HG03135 (cell line): ENCODE measurements at regions not wholly inside any gene's neighbourhood (a gene's known extent, or its start where the extent isn't known, plus 50 kb on each side); places are given as distances from the start of the nearest gene placed in this dataset.
"Not testable (repeated sequence)": the region's sequence is repeated elsewhere in the genome, so short reads cannot be mapped to it uniquely, and the experiment has no call there.

ENCODE experiments used
- ATAC-seq: cut with Tn5 transposase; IDR thresholded peaks from one replicate; pipeline ENCODE4 v1.9.1; 2021; ENCODE audit warnings: mild to moderate bottlenecking, moderate library complexity; ENCODE audit not compliant: unreplicated experiment

DNA sequence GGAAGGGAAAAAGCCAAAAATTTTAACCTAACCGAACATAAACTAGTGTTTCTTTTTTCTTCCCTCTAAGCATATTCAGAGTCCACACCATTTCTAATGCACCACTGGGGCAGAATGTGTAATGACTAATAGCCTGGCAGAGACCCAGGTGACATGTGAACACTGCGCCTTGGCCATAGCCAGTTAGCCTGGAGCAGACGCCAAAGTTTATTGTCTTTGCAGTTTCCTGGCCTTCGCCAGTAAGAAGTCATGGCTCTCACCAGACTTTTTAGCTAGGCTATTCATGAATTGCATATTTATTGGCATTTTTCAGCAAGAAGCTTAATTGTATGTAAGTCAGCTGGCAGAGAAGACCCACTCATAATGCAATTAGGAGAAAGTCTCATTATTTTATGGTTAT is 182.8 kb upstream of the SLC27A6 start:
- ATAC-seq: no peak

DNA sequence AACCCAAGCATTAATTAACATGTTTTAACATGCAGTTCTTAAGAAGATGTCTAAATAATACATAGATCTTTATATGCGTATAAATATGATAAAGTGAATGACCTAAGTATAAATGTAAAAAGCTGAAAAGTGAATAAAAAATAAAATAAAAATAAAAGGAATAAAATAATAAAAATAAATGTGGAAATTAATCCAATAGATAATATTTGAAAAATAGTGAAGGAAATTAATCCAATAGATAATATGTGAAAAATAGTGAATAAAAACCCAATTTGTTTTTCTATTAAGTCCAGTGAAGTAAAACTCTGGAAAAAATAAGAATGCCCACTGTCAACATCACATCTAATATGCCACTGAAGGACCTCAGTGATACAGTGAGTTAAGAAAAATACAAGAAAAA is 180.6 kb upstream of the SLC27A6 start:
- ATAC-seq: no peak

DNA sequence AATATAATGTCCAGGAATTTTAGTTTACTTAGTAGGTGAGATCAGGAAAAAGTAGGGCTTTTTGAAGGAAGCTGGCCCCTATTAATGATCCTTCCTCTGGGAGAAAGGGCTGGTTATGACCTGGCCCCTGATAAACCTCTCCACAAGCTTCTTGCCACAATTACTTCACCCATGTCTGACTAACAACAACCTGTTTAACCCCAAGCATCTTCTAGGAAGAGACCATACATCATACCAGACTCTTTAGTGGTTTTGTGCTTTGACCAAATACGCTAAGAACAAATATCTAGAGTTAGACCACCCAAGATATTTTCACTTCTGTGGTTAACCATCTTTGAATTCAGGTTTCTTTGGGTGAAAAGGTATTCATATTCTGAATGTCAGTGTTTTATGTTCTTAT is 174.0 kb upstream of the SLC27A6 start:
- ATAC-seq: no peak

DNA sequence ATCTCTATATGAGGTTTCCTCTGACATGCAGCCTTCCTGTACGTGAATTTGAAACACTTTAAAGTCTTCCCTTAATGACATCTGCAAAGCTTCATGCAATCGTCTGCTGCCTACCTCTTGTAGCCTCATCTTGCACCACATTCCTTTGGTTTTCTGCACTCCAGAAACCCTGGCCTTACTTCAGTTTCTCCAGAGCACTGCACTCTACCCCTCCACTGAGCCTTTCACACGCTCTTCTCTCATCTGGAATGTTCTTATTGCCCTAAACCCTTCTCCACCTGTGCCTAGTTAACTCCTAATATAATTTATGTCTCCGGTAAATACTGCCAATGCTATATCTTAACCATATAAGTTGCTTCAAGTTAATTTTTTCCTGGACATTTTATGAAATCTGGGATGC is 168.8 kb upstream of the SLC27A6 start:
- no peak for ATAC-seq

DNA sequence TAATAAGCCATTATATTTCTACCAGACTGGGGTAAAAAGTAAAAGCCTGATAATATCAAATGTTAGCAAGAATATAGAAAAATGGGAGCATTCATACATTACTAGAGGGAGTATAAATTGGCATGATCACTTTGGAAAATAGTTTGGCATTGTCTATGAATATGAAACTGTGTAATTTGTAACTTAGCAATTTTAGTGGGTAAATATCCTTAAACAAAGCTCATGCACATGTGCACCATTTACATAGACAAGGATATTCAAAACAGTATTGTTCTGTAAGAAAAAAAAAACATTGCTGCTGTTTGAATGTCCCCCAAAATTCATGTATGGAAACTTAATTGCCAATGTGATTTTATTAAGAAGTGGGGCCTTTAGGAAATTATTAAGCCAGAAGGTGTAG is 166.4 kb upstream of the SLC27A6 start:
- ATAC-seq: no peak

DNA sequence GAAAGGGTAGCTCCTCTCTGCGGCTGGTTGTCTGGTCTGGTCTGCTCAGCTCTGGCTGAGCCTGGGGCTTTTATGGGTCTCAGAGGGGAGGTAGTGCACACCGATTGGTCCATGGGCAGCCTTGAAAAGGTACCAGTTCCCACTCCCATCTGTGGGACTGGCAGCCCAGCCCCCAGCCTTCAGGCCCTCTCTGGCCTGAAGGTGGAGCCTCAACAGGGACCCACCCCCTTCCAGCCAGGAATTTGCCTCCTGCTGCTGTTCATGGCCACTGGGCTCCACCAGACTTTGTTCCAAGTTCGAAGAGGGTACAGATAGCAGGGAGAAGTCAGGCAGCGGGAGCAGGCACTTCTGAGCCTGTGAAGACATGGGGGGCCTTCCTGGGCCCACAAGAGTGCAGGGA is 165.3 kb upstream of the SLC27A6 start:
- ATAC-seq: no peak

DNA sequence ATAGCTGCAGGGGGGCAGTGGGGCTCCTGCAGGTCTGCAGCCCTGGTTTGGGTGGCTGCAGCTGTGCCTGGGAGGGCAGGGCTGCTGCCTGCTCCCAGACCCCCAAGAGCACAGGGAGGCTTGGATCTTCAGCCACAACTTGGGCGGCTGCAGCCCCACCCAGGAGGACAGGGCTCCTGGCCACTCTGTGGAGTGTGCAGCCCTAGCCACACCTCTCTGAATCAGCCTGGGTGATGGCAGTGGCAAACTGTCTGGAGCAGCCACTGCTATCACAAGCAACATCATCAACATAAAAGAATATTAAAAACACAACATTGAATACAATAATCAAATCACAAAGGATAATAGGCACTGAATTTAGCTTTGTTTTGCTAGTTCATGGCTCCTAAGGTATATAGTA is 164.9 kb upstream of the SLC27A6 start:
- ATAC-seq: no peak

DNA sequence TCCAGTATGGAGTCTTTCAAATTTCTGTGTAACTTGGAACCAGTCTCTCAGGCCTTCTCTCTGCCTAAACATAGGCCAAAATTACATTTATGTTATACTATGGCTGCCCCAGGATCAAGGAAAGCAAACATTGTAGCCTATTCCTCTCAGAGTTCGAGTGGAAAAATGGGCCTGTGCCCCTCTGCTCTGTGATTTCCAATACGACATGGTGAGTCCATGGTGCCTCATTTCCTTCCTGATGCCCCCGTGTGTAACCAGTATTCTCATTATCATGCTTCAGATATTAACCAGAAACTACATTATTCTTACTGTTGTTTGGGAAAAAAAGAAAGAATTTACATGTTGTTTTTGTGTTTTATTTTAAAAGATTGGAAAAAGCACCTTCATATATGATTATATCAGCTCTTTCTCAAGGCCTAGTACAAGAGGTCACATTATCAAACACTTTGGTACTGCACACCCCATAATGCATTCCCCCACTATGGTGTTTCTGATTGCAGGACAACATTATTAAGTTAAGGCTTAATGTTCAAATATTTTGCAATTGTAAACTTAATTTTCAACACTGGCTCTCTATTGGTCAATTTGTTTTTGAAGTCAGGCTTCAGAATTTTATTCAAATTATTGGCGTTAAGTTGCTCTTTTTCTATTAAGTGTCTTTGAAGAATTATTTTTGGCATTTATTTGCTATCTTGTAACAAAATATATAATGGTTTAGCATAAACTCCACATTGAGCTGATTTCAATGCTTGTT is 151.8 kb upstream of the SLC27A6 start:
- no peak for ATAC-seq

DNA sequence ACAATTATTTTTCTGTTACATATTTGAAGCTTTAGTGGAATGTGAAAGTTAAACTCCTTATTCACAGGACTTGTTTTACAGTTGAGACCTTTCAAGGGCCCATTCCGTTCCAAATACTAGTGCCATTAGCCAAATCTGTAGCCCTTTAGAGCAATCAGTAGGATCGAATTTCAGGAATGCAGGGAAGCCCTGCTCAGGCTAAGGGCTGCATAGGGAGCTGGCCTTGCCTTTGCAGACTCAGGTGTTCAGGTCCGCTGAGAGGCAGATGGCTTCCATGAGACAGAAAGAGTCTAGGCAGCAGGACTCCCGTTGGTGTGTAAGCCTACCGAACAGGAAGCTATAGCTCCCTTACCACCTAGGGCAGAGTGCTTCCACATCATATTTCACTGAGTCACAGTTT is 150.1 kb upstream of the SLC27A6 start:
- no peak for ATAC-seq

DNA sequence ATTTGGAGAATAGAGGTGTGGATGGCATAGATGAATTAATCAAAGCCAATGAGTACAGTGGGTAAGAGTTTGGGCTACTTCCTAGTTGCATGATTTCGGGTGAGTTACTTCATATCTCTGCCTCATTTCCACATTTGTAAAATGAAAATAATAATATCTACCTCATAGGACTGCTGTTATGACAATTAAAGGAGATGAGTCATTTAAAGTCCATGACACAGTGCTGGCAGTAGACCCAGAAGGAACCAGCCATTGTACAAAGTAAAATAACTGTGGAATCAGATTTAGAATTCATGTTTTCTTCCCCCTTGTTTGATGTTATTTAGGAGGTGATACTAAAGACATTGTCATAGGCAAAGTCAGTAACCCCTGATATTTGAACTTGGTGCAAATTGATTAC is 139.5 kb upstream of the SLC27A6 start:
- no peak for ATAC-seq

DNA sequence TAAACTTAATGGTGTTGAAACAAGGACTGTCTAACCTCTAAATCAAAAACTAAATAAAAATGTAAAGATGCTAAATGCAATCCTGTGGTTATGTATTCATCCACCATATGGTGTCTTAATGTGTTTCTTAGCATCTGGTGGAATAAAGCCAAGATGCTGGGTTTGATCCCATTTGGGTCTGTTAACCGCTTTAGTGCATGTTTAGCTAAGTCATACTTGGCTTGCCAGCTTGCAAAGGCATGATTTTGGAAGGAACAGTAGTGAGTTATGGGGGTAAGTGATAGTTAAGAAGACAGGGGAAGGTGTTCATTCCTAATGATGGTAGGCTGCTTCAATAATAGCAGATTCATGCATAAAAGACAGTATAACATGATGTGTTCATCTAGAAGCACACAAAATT is 139.0 kb upstream of the SLC27A6 start:
- ATAC-seq: no peak

DNA sequence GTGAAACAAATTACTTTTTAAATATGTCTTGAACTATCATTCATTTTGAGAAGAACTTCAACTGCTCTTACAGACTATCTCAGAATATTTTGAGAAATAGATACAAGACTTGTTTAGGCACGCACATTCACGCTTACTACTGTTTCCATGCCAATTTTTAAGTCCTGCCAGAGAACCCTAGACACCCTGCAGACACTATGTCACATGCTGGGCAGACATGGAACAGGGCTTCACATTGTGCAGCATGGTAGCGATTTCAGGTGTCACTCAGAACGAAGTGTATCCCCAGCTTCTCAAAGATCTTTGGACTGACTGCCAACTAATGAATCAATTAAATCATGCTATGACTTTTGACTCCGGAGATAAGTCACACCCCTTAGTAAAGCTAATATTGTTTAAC is 128.7 kb upstream of the SLC27A6 start:
- ATAC-seq: no peak

DNA sequence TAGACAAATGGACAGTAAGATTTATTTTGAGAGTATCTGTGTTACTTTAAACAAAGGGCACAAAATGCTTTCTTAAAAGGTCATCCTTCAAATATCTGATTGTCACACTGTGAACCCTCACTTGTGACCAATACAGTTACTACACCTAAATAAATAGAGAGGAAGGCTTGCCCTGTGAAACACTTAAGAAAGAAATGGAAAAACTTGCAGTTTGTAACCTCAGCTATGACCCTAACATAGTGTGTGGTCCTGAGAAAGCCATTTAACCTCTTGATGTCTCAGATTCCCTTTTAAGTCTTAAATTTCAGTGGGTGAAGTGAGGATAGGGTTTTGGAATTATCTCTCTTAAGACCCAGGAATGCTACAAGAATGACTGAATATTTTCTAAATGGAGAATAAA is 126.7 kb upstream of the SLC27A6 start:
- no peak for ATAC-seq

DNA sequence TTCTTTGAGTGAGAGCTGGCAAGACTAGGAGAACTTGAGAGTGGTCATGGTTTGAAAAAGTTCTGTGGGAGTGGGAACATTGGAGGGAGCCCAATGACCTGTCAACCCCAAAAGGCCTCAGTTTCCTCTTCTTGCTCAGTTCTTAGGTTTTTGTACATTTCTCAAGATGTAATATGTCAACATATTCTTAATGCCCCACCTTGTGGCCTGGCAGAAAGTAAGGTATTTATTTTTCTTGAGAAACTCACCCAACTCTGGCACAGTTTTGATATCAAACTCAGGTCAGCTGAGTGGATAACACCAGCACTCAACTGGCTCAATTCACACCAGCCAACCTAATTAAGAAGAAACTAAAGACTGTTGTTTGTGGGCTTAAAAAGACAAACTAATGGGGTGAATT is 123.0 kb upstream of the SLC27A6 start:
- ATAC-seq: no peak

DNA sequence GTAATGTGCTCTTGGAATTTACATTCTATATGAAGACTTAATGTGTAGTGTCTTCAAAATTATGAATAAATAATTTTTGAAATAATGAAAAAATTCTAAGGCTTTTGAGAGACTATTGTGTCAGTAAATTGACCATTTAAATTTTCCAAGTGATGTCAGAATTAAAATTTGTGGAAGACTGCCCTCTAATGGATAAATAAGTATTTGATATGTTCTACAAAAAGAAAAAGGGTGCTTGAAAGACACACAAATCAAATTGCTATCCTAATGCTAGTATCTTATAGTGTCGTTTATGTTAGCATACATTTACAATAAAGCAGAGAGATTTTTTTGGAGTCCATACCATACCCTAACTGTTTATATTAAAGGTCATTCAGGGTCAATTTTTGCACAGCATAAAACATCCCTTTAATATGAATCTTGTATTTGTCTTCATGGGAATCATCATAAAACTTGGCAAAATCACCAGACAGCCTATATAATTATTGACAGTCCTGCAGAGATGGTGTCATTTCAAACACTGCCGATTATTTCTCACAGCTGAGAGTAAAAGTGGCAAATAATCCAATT is 120.8 kb upstream of the SLC27A6 start:
- no peak for ATAC-seq

DNA sequence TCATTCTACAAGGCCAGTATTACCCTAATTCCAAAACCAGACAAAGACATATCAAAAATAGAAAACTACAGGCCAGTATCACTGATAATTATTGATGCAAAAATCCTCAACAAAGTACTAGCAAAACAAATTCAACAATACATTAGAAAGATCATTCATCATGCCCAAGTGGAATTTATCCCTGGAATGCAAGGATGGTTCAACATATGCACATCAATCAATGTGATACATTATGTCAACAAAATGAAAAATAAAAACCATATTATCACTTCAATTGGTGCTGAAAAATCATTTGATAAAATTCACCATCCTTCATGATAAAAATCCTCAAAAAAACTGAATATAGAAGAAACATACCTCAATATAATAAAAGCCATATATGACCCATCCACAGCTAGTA is 115.2 kb upstream of the SLC27A6 start:
- ATAC-seq: no peak

DNA sequence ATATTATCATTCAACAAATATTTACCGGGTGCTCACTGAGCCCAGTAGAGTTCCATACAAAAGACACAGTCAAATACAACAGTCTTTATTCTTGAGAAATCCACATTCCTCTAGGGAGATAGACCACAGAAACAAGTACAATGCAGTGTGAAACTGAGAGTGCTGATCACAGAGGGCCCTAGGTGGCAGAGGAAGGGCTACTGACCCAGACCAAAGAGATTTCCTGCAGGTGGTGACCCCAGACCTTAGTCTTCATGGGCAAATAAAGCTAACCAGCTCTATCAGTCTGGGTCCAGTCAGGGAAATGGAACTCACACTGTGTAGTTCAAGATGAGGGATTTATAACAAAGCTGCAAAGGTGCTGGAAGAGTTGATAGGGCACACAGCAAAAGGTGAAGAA is 110.4 kb upstream of the SLC27A6 start:
- no peak for ATAC-seq

DNA sequence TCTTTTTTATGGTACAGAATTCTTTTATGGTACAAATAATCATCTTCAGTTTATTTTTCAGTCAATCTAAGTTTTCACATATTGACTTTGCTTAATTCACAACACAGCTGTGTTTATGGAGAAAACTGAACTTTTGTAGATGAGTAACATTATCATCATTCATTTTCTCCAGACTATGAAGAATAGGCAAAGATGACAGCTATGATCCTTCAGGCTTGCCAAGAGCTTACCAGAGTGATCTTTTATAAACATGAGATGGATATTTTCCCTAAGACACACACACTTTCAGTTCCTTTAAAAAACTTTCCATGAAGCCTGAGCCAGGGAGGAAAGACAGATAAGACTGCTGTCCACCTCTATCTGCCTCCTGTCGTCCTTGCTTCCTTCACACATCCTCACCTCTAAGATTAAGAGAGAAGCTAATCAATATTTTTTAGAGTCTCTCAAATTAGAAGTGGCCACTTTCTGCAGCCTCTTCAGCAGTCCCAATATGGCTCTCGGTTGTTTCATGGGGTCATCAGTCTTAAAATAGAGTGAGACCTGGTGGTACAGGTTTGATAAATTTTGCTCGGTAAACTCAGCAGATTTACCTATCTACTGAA is 108.1 kb upstream of the SLC27A6 start:
- no peak for ATAC-seq

DNA sequence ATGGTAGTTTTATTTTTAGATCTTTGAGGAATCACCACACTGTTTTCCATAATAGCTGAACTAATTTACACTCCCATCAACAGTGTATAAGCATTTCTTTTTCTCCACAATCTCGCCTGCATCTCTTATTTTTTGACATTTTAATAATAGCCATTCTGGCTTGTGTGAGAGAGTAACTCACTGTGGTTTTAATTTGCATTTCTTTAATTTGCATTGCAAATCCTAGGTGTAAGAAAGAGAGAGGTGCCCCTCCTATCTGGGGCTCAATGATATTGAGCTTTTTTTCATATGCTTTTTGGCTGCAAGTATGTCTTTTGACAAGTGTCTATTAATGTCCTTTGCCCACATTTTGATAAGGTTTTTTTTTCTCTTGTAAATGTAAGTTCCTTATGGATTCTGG is 106.3 kb upstream of the SLC27A6 start:
- ATAC-seq: no peak

DNA sequence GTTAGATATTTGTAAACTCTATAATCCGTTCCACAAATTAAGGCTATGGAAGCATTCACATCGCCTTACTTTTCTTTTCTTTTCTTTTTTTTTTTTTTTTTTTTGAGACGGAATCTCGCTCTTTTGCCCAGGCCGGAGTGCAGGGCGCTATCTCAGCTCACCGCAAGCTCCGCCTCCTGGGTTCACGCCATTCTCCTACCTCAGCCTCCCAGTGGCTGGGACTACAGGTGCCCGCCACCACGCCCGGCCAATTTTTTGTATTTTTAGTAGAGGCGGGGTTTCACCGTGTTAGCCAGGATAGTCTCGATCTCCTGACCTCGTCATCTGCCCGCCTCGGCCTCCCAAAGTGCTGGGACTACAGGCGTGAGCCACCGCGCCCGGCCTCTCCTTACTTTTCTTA is 104.1 kb upstream of the SLC27A6 start:
- not testable (repeated sequence) for ATAC-seq

DNA sequence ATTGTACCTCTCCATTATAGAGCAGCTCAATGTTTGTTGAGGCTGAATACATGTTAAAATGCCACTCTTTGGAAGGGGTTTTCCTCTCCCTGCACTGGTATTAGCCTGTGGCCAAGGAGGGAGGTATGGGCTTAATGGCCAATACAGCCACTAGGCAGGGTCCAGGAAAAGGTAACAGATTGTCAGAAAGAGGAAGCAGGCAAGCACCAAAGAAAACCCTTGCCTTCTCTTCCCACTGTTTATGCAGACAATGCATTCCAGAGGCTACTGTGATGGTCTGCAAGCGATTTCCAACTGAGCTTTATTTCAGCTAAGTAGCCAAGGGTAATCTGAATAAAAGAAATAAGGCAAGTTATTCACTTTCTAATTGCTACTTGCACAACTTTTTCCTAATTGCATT is 95.3 kb upstream of the SLC27A6 start:
- ATAC-seq: no peak

DNA sequence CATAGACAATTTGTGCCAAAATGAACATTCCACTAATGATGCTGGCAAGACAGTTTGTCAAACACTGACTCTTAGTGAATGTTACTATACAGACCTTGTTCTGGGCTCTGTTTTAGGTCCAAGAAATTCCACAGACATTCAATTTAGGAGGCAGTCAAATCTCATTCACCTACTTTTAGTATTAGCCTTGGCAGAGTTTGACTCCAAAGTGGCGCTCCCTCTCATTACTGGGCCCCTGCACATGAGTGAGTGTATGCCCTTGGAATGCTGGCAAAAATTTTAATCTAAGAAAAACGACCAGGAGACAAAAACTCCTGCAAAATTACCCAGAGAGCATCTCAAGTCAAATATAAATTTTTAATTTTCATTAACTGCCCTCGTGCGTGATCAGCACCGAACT is 94.9 kb upstream of the SLC27A6 start:
- ATAC-seq: no peak

DNA sequence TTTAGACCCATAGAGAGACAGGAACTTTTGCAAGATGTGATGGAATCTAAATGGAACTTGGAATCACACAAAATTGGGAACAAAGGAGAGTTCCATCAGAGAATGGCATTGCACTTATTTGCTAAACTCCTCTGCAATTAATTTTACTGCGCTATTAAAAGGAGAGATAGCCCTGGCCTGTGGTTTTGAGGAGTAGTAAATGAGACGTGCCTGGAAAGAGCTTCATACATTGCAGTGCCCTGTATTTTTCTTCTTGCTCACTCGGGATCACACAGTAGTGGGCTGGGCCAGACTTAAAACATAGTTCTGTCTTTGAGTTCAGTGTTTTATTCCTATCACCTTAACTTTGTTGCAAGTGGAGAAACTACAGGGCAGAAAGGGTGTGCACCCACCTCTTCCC is 94.4 kb upstream of the SLC27A6 start:
- no peak for ATAC-seq
